GM13976 (cell line): ENCODE measurements at regions not wholly inside any gene's neighbourhood (a gene's known extent, or its start where the extent isn't known, plus 50 kb on each side); places are given as distances from the start of the nearest gene placed in this dataset.

ENCODE experiments used
- DNase-seq: peaks from one replicate; pipeline ENCODE4 v3.0.0; 2012; ENCODE audit warnings: low spot score
- in situ Hi-C: fragments of 300-500 bp; cut with MboI; formaldehyde crosslinking; loops from one replicate; pipeline ENCODE4 v1.12.0; 2022; ENCODE audit warnings: low sequenced_read_pairs, mixed read lengths, inconsistent platforms; ENCODE audit not compliant: unreplicated experiment
- TF ChIP-seq, protein P1 (sequence below): IDR thresholded peaks from 2 replicates; pipeline ENCODE4 v1.5.1; 2012; ENCODE audit warnings: borderline replicate concordance, mild to moderate bottlenecking; ENCODE audit not compliant: insufficient read depth; ENCODE audit errors: extremely low read depth, missing control alignments, control extremely low read depth

GRCh38 chr2:226554701-226555100, 244.9 kb downstream of the IRS1 start:
- DNase-seq, result no peak
- TF ChIP-seq, protein P1, sequence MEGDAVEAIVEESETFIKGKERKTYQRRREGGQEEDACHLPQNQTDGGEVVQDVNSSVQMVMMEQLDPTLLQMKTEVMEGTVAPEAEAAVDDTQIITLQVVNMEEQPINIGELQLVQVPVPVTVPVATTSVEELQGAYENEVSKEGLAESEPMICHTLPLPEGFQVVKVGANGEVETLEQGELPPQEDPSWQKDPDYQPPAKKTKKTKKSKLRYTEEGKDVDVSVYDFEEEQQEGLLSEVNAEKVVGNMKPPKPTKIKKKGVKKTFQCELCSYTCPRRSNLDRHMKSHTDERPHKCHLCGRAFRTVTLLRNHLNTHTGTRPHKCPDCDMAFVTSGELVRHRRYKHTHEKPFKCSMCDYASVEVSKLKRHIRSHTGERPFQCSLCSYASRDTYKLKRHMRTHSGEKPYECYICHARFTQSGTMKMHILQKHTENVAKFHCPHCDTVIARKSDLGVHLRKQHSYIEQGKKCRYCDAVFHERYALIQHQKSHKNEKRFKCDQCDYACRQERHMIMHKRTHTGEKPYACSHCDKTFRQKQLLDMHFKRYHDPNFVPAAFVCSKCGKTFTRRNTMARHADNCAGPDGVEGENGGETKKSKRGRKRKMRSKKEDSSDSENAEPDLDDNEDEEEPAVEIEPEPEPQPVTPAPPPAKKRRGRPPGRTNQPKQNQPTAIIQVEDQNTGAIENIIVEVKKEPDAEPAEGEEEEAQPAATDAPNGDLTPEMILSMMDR, result no peak
- in situ Hi-C loops, result no loop called here

DNA sequence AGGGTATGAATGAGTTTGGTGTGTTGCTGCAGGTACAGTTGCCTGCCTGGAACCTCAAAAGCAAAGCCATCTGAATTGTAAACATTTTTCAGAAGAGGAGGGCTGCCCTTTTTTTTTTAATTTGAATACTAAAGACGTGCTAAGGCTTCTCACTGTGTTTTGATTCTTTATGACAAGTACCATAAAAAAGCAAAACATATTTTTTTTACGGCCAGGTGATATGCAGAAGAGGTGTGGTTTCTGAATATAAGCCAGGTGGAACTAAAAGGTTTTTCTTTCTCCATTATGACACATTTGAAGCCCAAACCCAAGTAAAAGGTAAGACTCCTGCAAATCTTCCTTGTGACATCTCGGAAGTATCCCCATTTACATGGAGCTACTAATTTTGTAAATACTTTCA, 246.3 kb downstream of the IRS1 start:
- TF ChIP-seq, protein P1, result no peak
- in situ Hi-C loops, result no loop called here
- no peak for DNase-seq

GRCh38 chr2:226552571-226553285, 246.9 kb downstream of the IRS1 start:
- TF ChIP-seq, protein P1, result no peak
- in situ Hi-C loops, result no loop called here
- DNase-seq, result no peak

DNA sequence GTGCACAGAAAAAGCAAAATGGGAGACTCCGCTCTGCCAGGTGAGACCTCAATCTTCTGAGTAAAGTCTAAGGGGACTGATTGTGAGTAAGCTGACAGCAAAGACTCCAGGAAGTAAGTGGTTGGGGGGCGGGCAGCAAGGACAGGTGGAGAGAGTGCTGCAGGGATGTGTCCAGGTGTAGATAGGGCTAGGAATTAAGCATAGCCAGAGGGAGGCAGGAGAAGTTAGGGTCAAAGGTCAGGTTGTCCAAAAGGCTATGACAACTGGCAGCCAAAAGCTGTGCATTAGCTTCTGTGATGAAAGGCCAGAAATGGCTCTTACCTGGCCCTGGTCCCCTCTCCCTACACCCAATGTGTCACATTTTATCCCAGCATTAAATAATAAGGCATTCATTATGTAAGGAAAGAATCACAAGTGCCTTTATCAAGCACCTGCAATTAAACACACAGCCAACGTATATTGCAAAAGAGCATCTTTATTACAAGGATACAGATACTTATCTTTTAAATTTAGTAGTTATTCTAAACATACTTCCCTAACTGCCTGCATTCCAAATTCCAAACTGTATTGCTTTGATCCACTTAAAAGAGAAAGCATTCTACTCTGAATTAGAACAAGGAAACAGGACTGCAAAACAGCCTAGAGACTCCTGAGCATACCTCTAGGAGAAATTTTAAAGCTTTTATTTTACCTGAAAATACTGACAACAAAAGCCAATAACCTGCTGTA, 247.9 kb downstream of the IRS1 start:
- in situ Hi-C loops, result no loop called here
- DNase-seq, result no peak
- TF ChIP-seq, protein P1, result no peak

- TF ChIP-seq, protein P1, result no peak
- DNase-seq, result no peak
- in situ Hi-C loops, result no loop called here
These were observed 248.8 kb downstream of the IRS1 start for GRCh38 chr2:226550801-226551200.

- in situ Hi-C loops, result no loop called here
- TF ChIP-seq, protein P1, result no peak
- DNase-seq, result no peak
These were observed 250.9 kb downstream of the IRS1 start for GRCh38 chr2:226548732-226549131.
